ENCODE measurements at regions not wholly inside any gene's neighbourhood (a gene's known extent, or its start where the extent isn't known, plus 50 kb on each side); places are given as distances from the start of the nearest gene placed in this dataset.

DNA sequence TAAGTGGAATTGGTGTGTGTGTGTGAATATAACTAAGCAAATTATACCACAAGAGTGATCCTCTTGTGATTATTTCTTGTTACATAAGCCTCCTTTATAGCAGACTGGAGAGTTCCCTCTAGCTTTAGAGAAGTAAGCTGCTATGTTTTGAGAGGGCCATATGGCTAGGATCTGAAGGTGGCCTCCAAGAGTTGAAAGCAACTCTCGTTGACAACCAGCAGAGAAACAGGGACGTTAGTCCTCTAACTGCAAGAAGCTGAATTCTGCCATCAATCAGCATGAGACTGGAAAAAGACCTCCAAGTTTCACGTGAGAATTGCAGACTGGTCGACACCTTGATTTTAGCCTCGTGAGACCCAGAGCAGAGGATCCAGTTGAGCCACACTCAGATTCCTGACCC lies 278.5 kb upstream of the ZNF717 start:
- DNase-seq (ENCODE audit: low spot score) = no peak

DNA sequence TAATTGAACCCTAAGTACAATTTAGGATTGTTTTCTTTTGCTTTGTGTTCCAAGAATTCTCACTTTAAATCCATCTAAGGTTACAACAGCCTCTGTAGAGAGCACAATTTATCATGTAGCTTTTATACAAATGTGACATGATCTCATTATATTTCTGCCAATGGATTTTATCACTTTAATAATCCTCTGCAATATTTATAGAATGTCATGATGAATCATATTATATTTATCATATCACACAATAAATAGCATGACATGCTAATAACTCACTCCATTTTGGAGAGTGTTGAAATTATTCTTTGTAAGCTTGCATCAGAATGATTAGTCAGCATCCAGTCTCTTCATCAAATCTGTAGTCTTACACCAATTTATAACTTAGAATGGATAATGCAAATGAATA lies 280.6 kb upstream of the ZNF717 start:
- DNase-seq (ENCODE audit: low spot score) = no peak

DNA sequence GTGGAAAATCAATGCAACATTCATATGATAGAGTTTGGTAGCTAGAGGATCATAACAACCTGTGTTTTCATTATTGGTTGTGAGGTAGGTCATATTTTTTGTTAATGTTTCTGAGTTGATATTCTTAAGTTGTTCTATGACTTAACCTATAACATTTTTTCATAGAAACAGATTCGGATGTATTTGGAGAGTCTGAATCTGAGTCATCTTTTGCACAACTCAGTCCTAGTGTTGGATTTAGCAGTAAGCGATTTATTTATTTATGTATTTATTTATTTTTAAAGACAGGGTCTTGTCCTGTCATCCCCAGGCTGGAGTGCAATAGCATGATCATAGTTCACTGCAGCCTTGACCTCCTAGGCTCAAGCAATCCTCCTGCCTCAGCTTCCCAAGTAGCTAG lies 292.8 kb upstream of the ZNF717 start:
- no peak for DNase-seq (ENCODE audit: low spot score)

DNA sequence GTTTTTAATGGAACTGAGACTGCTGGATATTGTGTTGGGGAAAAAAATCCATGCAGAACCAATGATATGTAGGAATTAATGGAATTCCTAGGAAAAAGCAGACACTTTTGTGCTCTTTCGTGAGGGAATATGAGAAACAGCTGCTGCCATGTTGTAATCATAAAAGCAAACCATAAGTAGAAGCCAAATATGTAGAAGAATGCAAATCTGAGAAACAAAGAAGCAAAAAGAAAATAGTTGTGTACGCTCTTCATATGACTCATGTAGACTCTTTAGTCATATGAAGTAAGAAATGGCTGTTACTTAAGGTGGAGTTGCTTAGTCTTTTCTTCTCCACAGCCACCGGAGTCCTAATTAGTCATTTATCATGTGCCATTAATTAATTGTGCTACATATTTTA lies 298.6 kb upstream of the ZNF717 start:
- DNase-seq (ENCODE audit: low spot score) = no peak

DNA sequence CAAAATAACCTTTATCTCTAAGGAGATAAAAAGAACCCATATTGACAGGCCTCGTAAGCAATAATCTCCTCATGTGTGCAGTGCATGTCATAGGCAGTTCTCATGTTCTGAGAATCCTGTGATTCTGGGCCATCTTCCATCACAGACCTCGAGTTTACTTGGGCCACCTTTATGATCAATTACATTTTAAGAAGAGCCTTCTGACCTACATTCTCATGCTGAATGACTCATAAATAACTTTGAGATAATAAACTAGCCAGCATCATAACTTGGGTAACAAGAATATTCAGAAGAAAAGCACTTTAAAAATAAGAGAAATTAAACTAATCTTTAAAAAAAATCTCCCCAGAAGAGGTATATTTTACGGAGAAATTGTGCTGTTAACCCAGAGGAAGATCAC lies 310.7 kb upstream of the ZNF717 start:
- DNase-seq (ENCODE audit: low spot score) = no peak

DNA sequence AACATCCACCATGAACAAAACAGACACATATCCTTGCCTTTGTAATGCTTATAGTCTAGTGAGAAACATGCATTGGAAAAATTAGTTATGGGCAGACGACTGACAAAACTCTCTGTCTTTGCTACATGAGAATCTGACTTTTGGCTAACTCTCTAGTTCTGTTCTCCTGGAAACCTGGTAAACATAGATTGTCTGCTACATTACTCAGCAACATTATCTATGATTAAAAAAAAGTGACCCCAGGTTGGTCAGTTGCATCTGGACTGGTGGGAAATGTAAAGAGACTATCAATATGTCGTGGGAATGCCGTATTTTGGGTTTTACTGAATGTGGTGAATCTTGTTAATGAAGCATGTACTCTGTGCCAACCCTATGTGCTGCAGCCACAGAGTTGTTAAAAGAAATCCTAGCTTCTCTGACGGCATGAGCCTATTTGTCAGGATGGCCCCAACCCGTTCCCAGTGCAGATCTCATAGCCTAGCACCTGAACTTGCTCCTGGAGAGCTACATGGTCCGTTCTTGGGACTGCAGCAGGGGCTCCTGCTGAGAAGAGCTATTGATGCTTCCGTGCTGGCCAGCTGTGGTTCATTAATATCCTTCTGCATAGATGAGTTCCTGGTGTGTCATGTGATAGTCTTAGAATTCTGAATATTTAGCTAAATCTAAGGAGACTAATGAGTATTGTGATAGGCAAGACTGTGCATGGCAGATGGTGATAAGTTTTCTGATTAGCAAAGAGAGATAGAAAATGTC lies 311.7 kb upstream of the ZNF717 start:
- DNase-seq (ENCODE audit: low spot score) = no peak

DNA sequence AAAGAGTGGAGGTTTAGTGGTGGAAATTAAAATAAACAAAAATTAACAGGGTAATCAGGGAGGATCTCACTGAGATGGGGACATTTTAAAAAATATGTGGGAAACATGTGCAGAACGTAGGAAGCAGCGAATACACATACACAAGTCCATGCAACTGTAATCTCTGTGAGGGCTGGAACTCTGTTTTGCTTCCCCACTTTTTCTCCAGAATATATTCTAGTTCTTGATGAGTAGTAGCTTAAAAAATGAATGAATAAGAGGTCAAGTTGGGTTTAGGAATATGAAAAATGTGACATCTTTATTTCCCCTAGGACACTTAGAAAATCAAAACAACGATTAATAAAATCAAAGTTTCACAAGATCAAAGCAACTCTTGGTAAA lies 312.2 kb upstream of the ZNF717 start:
- no peak for DNase-seq (ENCODE audit: low spot score)

DNA sequence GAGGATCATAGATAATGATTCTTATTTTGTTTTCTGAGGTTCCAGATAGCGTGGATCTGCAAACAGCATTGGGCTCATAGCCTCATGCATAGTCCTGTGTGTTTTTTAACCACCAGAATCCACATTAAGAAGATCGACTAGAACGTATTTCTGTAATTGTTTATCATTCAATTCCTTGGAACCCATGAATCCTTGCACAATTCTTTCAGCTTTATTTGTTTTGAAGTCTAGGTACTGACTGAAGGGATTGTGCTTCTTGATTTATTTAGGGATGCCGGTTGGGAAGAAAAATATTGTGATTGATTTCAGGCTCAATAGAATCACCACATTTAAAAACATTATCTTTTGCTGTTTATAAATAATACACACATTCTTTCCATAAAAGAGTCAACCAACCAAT lies 314.6 kb upstream of the ZNF717 start:
- DNase-seq (ENCODE audit: low spot score) = no peak

DNA sequence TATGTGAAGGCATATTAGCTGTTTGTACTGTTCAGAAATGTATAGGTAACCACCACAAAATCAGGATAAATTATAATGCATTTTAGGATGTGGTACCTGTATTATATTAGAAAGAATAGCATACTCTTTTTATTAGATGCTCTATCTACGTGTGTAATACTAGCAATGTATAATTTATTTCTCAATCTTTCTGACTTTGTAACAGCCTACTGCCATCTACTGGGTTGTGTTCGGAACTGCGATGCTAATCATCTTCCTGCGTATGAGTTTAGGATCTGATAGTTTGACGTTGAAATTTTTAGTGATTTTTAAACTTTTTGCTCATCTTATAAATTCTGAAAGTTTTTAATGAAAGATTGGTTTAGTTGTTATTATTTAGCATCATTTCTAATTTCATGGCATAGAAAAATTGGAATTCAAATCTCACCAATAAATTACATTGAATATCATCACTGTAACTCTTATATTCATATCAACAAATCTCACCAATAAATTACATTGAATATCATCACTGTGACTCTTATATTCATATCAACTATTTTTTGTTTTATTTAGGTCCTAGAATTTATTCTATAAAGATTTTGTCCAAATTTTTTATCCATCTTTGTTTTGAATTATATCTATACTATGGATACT lies 322.7 kb upstream of the ZNF717 start:
- DNase-seq (ENCODE audit: low spot score) = no peak

DNA sequence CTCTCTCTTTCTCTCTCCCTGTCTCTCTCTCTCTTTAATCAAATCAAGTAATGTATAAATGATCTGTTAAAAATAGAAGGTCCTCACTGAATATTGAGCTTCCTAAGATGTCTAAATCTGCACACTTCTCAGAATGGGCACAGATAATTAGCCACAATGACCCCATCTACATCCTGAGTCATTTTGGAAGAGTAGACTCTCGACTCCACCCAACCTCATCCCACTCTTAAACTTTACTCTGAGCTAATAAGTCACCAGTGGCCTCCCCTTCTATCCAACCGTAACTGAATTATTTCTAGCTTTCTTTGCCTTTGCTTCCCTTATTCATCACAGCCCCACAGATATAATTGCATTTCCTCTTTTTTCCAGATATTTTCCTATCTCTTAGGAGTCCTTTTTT lies 326.5 kb upstream of the ZNF717 start:
- DNase-seq (ENCODE audit: low spot score) = no peak

DNA sequence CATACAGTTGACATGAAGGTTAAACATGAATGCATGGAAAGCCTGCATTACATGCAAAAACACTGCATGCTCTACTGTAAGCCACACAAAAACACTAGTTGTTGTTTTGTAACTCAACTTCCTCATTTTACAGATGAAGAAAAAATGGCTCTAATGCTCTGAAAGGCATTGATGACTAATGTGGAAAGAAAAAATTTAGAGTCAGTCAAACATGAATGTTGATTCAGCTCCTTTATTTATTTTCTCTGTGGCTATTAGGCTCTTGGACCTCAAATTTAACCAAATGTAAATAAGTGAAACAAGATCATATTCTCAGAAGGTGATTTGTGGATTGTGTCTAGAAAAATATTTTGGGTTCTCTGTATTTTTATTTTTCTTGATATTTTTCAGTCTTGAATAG lies 336.7 kb upstream of the ZNF717 start:
- DNase-seq (ENCODE audit: low spot score) = no peak

DNA sequence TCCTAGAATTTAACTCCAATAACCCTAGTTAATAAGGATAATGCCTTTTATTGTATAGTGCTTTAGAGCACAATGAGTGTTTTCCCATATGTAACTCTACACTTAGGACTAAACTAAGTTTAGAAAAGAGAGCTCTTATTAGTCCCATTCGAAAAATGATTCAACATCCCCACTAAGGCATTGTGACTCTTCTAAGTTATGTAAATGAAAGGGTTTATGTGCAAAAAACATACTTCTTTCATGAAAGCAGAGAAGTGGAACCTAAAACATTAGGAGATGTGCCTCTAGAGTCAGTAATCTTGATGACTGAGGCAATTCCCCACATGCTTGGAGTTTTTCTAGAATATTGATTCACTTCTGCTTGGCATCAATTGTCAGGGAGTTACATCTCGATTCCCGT lies 344.1 kb upstream of the ZNF717 start:
- no peak for DNase-seq (ENCODE audit: low spot score)

DNA sequence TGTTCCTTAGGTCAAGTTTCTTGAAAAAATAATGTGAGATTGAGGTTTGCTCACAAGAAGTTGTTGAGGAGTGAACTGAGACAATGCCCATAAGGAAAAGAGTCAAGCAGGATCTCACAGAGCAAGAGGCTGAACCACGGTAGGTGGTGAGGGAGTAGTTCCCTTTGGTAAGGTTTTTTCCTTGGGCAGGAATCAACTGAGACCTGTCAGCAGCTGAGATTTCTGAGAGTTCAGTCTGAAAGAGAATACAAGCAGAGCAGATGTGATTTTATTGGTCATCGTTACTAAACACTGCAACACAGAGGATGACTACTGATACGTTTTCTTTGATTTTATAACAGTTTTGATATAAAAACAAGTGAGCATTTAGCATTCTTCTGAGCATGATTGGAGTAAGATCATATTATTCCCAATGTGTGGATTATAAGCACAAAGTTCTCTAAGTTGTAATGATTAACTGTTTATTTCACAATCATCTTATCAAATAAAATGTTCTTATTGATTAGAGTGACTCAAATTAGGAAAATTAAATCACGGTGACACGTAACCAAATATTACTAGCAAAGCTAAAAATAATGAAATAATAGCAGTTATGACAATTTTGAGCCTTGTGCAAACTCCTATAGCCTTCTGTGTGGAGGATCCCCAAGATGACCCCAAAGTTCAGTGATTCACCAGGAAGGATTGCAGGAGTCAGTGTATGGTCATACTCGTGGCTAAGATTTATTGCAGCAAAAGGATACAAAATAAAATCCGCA lies 346.2 kb upstream of the ZNF717 start:
- DNase-seq (ENCODE audit: low spot score) = no peak

DNA sequence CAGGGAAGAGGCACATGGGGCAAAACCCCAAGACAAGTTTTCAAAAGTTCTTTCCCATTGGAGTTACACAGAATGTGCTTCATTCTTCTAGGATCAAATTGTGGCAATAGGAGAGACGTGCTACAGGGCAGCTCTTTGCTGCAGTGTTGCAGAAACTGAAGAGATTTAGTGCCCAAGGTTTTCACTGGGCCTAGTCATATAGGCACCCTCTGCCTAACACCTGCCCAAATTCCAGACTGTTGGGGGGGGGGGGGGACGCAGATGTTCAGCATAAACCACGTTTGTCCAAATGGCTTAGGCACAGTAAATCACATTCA lies 346.8 kb upstream of the ZNF717 start:
- DNase-seq (ENCODE audit: low spot score) = no peak

DNA sequence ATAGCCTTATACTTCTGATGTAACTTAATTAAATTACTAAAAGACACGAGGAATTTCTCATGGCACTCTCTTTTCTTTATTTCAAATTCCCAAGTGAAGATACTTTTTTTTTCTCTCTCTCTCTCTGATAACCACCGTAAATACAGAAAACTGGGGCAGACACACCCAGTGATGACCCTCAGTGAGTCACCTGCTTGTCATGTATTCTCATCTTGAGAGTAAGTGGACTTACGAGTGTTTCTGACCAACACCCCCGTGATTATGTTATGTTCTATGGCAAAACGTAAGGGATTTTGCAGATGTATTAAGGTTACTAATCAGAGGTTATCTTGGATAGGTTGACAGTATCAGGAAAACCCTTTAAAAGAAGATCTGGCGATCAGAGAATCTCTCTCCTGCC lies 348.8 kb upstream of the ZNF717 start:
- DNase-seq (ENCODE audit: low spot score) = no peak

DNA sequence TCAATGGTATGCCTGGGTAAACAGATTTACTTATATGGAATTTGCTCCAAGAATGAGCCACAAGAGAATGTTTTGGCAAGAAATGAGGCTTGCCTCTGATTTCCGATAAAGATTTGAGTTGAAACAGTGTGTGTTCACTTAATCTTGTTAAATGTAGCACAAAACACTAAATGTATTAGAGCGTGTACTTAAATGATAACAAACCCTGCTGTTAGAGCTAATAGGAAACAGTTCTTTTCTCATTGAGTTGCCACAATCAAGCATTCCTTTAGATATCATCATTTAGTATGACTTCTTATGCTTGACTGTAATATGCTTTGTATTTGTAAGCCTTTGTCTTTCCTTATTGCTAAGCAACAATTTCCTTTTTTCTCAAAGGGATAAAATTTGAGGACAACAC lies 353.6 kb upstream of the ZNF717 start:
- no peak for DNase-seq (ENCODE audit: low spot score)

DNA sequence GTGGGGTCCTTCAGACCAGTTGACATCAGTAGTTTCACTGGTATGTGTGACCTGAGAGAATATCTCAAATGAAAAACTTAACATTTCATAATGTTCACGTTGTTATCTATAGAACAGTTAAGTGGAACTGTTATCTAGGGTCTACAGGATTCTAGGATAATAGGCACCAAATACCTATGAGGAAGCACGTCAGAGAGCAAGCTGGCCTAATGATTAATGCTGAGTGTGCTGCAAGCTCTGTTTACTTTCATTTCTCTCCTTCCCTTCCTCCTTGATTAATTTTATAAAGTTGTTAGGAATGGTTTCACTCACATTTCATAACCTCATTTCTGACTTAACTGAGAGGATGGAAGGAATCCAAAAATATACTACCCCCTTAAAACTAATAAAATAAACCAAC lies 362.5 kb upstream of the ZNF717 start:
- no peak for DNase-seq (ENCODE audit: low spot score)

DNA sequence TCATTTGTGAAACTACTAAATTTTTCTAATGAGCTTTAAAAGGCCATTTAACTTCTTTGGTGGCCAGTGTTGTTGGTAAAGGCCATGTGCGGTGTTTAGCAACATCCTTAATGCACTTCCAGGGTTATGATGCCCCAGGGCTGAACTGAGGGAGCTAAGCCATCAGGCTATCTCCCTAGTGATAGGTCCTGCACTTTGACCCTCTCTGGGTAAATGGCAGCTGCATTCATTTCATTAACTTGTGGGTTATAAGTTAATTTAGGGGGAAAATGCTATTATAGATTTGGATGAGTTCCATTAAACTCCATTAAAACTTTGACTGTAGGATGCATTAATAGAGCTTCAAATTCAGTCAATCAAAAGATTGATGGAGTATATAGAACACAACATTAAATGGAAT lies 366.7 kb upstream of the ZNF717 start:
- no peak for DNase-seq (ENCODE audit: low spot score)

DNA sequence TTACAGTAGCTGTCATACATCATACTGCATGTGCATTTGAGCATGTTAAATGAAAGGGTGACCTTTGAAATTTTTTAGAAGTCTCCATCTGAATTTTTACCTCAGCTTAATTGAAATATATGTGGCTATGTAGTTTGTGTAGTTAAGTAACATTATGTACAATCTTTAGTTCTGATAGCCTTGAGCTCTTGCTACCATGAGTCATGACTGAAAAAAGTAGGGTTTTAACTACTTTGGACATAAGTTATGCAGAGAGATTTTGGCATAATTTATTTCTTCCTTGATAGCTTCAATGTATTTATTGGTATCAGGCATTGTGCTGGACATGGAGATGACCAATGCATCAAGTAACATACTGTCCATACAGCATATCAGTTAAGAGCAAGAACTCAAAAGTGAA lies 376.5 kb upstream of the ZNF717 start:
- DNase-seq (ENCODE audit: low spot score) = no peak

DNA sequence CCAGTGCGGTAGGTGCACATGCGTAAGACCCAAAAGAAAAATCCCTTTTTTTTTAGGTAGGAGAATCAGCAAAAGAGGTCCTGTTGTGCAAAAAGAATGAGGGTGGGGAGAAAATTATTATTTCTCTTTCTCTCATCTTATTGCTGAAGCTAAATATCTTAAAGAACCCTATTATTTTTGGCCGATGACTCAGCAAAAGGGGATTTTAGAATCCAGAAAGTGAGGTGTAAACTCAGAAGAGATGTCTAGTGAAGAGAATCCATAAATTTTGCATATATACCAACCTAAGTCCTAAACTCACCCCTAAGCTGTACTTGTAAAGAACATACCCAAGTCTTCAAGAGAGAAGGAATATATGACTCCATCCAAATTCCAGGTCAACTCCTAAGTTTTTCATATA lies 386.3 kb upstream of the ZNF717 start:
- DNase-seq (ENCODE audit: low spot score) = no peak

DNA sequence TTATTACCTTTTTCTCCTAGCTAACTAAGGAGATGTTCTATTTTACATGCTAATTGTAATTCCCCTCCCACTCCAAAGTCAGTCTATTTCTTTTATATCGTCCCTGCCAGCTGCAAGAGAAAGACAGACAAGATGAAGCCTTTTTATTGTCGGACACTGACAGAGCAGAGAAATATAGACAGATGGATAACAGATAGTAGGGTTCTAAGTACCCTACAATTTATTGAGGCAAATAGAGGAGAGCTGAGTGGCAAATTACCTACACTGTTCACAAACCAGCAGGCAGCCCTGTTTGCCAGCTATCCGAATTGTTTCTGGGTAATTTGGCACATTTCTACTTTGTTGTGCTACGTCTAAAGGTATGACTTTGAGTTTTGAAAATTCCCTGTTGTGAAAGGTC lies 392.3 kb upstream of the ZNF717 start:
- no peak for DNase-seq (ENCODE audit: low spot score)

DNA sequence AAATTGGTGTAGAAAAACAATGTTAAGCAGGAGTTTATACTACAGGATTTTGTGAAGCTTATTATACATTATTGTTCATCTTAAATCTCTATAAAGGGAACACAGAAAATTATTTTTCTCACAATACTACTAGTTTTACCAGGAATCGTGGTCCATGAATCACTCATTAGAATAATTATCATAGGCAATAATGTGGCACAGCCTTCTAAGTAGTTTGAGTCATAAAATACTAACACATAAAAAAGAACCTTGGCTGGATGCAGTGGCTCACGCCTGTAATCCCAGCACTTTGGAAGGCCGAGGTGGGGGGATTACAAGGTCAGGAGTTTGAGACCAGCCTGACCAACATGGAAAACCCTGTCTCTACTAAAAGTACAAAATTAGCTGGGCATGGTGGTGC lies 393.1 kb upstream of the ZNF717 start:
- DNase-seq (ENCODE audit: low spot score) = no peak

DNA sequence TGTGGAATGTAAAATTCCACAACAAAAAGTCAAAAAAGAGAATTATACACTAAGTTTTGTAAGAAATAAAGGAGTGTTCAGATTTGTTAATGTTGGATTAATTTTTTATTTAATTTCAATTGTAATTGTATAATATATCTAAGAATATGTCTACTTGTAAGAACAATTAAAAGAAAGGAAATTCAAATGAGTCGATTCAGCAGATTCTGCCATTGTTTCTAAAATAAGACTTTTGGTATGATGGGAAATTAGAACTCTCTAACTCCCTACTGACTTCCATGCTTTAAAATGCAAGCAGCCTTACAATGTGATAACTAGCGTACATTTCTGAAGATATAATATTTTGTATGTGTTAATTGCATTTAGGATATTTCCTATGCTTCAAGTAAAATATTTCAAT lies 395.9 kb upstream of the ZNF717 start:
- DNase-seq (ENCODE audit: low spot score) = no peak

DNA sequence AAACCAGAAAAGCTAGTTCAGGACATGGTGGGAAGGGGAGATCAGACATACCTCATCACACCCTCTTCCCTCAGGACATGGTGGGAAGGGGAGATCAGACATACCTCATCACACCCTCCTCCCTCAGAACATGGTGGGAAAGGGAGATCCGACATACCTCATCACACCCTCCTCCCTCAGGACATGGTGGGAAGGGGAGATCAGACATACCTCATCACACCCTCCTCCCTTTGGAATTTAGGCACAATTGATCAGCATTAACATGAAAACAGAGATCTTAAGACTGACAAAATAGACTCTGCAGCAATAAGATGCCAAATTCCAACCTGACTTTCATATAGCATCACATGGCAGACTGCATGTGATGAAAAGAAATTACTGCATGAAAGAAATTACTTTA lies 412.7 kb upstream of the ZNF717 start:
- no peak for DNase-seq (ENCODE audit: low spot score)
